ENCODE measurements at regions not wholly inside any gene's neighbourhood (a gene's known extent, or its start where the extent isn't known, plus 50 kb on each side); places are given as distances from the start of the nearest gene placed in this dataset.

DNA sequence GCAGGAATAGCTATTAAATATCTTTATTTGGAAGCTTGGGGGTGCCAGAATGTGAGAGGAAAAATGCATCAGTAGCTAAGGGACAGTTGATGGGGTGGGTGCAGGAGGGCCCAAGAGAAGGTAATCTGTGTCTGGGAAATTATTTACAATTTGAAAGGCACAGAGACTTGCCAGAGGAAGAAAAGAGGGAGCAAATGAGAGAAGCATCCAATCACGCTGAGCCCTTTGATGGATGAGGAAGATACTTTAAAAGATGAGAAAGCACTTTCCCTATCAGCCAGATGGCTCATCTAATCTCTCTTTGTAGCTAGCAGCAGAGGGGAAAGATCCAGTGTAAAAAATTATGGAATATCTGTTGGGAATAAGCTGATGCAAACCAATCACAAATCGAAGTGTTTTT lies 57.0 kb upstream of the ABCA1 start:
- Histone ChIP-seq H3K9me3 (replicated peaks; ENCODE audit: control insufficient read depth, insufficient read depth, low read length) (no peaks in the 10 kb centered on the region), H4K20me1 (replicated peaks; ENCODE audit: control insufficient read depth, extremely low read depth, insufficient read depth, low read length) (no peaks in the 10 kb centered on the region), H3K36me3 (ENCODE audit: control insufficient read depth in 2 of 2, extremely low read depth in 1 of 2, insufficient read depth in 2 of 2, low read length in 2 of 2) (no peaks in the 10 kb centered on the region), H3K79me2 (ENCODE audit: control insufficient read depth, insufficient read depth, low read length) (no peaks in the 10 kb centered on the region), H3K4me2 (ENCODE audit: insufficient read depth, low read length) (no peak overlapping the region), H3K27ac (ENCODE audit: insufficient read depth, low read depth, low read length) (no peak overlapping the region), H3K4me1 (ENCODE audit: control insufficient read depth, extremely low read depth, insufficient read depth, low read length) (no peaks in the 10 kb centered on the region), H3K4me3 (replicated peaks in 1 of 3; ENCODE audit: insufficient read depth in 1 of 3, low read depth in 1 of 3, low read length in 3 of 3) (no peak overlapping the region), H3K9me1 (replicated peaks; ENCODE audit: control insufficient read depth, extremely low read depth, insufficient read depth, low read length) (no peaks in the 10 kb centered on the region), H2AFZ (ENCODE audit: low read depth, low read length) (no peak overlapping the region), H3K27me3 (ENCODE audit: control insufficient read depth in 2 of 2, insufficient read depth in 2 of 2, low read length in 2 of 2) (peaks cover 1 to 4% of the 10 kb centered on the region in 2 experiments), H3K9ac (replicated peaks; ENCODE audit: extremely low read depth, insufficient read depth, low read length) (no peak overlapping the region)
- no TSS peak for BruUV-seq (replicated peaks)
- no peak for TF ChIP-seq MYC (IDR thresholded peaks at IDR 0.05; ENCODE audit: low read depth, low read length)
- TF ChIP-seq POLR2A (IDR thresholded peaks at IDR 0.05; ENCODE audit: low read depth, low read length), result no peak
- TF ChIP-seq, protein P1, sequence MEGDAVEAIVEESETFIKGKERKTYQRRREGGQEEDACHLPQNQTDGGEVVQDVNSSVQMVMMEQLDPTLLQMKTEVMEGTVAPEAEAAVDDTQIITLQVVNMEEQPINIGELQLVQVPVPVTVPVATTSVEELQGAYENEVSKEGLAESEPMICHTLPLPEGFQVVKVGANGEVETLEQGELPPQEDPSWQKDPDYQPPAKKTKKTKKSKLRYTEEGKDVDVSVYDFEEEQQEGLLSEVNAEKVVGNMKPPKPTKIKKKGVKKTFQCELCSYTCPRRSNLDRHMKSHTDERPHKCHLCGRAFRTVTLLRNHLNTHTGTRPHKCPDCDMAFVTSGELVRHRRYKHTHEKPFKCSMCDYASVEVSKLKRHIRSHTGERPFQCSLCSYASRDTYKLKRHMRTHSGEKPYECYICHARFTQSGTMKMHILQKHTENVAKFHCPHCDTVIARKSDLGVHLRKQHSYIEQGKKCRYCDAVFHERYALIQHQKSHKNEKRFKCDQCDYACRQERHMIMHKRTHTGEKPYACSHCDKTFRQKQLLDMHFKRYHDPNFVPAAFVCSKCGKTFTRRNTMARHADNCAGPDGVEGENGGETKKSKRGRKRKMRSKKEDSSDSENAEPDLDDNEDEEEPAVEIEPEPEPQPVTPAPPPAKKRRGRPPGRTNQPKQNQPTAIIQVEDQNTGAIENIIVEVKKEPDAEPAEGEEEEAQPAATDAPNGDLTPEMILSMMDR (IDR thresholded peaks at IDR 0.05; ENCODE audit: extremely low read depth in 1 of 2, insufficient read depth in 1 of 2, low read depth in 1 of 2, low read length in 2 of 2), result no peak
- no peak for TF ChIP-seq JUN (IDR thresholded peaks at IDR 0.05; ENCODE audit: borderline replicate concordance, insufficient read depth, insufficient read length, low read depth)
- TF ChIP-seq GATA2 (IDR thresholded peaks at IDR 0.05; ENCODE audit: insufficient read depth, insufficient read length, low read depth, low read length), result no peak
- no peak for TF ChIP-seq POLR2AphosphoS5 (IDR thresholded peaks at IDR 0.05; ENCODE audit: insufficient read depth, low read depth, low read length)
- no peak for TF ChIP-seq FOS (IDR thresholded peaks at IDR 0.05; ENCODE audit: borderline replicate concordance, insufficient read depth, low read length)
- TF ChIP-seq, protein P2, sequence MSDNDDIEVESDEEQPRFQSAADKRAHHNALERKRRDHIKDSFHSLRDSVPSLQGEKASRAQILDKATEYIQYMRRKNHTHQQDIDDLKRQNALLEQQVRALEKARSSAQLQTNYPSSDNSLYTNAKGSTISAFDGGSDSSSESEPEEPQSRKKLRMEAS (IDR thresholded peaks at IDR 0.05; ENCODE audit: insufficient read depth, insufficient read length), result no peak
- no peak for TF ChIP-seq EZH2 (IDR thresholded peaks at IDR 0.05; ENCODE audit: borderline replicate concordance, low read depth, low read length, severe bottlenecking)
- no peak for FAIRE-seq
- dilution Hi-C loops (cut with MboI; ENCODE audit: extremely low pct_ligation_motif_present, low sequenced_read_pairs) (no loop called here), intact Hi-C loops (cut with micrococcal nuclease) (no loop called here)
- CTCF ChIA-PET, result interaction anchor here (1.3 kb wide), 1 partner anchor 122 kb away, joined by 3 read pairs; no protein-coding TSS in a partner anchor
- POLR2A ChIA-PET, result no interaction called here
- no peak for DNase-seq (ENCODE audit: low read depth, low spot score)

Data from endothelial cell of umbilical vein (primary cell).